AG04450 (cell line): ENCODE measurements at regions not wholly inside any gene's neighbourhood (a gene's known extent, or its start where the extent isn't known, plus 50 kb on each side); places are given as distances from the start of the nearest gene placed in this dataset.

ENCODE experiments used
- CTCF ChIA-PET: fragments of 300-600, 350-600 bp; formaldehyde crosslinking; extraction: SDS; loops from one replicate; lab custom pipeline; 2022; ENCODE audit warnings: antibody characterized with exemption, inconsistent platforms; lab: Charles Lee
- POLR2A ChIA-PET: fragments of 350-600 bp; formaldehyde crosslinking; extraction: SDS; loops from one replicate; lab custom pipeline; 2021; ENCODE audit warnings: antibody characterized with exemption, inconsistent platforms; lab: Yijun Ruan, JAX
- DNase-seq: peaks from one replicate; pipeline ENCODE4 v3.0.0-alpha.2; 2011; ENCODE audit warnings: low read depth, low spot score
- H3K27ac ChIP-seq: one replicate; pipeline ENCODE4 v1.5.1; 2012; ENCODE audit warnings: low read depth, low read length, control low read depth
- H3K27me3 ChIP-seq: one replicate; pipeline ENCODE4 v1.6.0; 2012; ENCODE audit warnings: low read length; ENCODE audit not compliant: control insufficient read depth, insufficient read depth
- H3K4me3 ChIP-seq: 2 replicates; pipeline ENCODE4 v1.5.1; 2011; ENCODE audit warnings: mild to moderate bottlenecking, low read depth, low read length, control low read depth
- H3K9me3 ChIP-seq: 2 replicates; pipeline ENCODE4 v1.5.1; 2012; ENCODE audit warnings: low read length; ENCODE audit not compliant: control insufficient read depth, insufficient read depth
- TF ChIP-seq, protein P1 (sequence below): IDR thresholded peaks from 2 replicates; pipeline ENCODE4 v1.5.1; 2011; ENCODE audit warnings: low read depth, low read length, control low read depth, inconsistent platforms

DNA sequence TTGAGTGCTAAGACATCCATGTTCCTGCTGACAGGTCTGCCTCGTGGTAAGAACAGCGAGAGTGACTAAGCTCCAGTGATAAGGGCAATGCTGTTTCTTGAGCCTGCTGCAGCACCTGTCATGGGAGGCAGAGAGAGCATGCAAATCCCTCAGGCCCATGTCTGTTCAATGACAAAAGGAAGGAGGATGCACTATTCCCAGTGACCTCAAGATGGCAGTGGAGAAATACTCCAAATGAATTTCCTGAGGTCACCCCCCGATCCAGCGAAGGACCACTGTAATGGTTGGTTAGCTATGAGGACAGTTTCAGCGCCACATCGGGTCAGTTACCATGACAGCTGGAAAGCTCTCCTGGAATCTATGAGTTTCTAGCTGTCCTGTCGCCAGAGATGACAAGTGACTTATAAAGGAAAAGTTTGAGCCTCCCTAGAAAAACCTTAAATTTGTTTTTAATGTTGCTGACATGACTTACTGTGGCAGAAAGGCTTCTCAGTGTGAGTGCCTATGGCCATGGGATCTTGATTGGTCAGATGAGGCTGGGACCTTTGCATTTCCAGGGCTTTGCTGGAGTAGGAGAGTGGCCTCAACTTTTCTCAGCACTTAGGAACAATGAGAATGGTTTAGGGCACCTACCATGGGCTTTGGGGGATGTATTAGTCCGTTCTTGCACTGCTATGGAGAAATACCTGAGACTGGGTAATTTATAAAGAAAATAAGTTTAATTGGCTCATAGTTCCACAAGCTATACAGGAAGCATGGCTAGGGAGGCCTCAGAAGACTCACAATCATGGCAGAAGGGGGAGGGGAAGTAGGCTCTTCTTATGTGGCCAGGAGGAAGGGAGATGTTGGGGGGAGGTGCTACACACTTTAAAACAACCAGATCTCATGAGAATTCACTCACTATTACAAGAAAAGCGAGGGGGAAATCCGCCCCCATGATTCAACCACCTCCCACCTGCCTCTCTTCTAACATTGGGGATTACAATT lies 88.0 kb upstream of the TMEM260 start:
- CTCF ChIA-PET: interaction anchor here (0.6 to 4.7 kb wide), 54 partner anchors 9 to 1580 kb away, joined by 3 to 102 read pairs (median 4); no protein-coding TSS in a partner anchor
- no peak overlapping the region for H3K27ac ChIP-seq
- H3K9me3 ChIP-seq: no peaks in the 10 kb centered on the region
- H3K4me3 ChIP-seq: no peak overlapping the region; the same call in 1 of the 2 replicates
- TF ChIP-seq, protein P1, sequence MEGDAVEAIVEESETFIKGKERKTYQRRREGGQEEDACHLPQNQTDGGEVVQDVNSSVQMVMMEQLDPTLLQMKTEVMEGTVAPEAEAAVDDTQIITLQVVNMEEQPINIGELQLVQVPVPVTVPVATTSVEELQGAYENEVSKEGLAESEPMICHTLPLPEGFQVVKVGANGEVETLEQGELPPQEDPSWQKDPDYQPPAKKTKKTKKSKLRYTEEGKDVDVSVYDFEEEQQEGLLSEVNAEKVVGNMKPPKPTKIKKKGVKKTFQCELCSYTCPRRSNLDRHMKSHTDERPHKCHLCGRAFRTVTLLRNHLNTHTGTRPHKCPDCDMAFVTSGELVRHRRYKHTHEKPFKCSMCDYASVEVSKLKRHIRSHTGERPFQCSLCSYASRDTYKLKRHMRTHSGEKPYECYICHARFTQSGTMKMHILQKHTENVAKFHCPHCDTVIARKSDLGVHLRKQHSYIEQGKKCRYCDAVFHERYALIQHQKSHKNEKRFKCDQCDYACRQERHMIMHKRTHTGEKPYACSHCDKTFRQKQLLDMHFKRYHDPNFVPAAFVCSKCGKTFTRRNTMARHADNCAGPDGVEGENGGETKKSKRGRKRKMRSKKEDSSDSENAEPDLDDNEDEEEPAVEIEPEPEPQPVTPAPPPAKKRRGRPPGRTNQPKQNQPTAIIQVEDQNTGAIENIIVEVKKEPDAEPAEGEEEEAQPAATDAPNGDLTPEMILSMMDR: peak; percentile 86
- no peaks in the 10 kb centered on the region for H3K27me3 ChIP-seq
- peak; percentile 16 for DNase-seq
- POLR2A ChIA-PET: no interaction called here

DNA sequence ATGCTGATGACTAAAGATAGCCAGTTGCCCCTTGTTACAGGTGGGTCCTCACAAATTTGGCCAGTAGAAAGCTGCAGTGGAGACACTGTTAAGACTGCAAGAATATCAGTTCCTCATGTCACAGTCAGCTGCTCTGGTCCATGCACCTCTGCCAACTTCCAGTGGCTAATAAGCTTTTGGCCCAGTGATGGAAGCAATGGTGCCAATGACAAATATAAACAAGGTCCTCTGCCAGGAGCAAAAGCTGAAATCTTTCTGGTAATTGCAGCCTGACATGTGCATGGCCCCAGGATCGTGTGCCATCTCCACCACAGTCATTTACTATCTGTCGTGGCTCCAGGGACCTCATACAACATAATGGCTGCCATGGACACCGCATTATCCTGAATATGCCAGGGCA lies 85.4 kb upstream of the TMEM260 start:
- no peak for DNase-seq
- POLR2A ChIA-PET: no interaction called here

DNA sequence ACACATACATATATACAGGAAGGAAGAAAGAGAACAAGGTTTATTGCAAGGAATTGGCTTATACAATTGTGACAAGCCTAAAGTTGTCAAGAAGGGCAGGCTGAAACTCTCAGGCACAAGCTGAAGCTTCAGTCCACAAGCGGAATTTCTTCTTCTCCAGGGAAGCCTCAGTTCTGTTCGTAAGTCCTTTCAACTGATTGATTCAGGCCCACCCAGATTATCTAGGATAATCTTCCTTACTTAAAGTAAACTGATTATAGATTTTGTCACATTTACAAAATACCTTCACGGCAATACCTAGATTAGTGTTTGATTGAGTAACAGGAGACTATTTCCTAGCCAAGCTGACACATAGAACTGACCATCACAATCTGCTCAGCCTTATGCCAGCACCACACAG lies 81.5 kb upstream of the TMEM260 start:
- DNase-seq: no peak
- Histone ChIP-seq H3K4me3 (no peak overlapping the region), H3K27ac (no peak overlapping the region), H3K9me3 (no peaks in the 10 kb centered on the region), H3K27me3 (no peaks in the 10 kb centered on the region)
- TF ChIP-seq, protein P1: no peak
- CTCF ChIA-PET: no interaction called here
- POLR2A ChIA-PET: no interaction called here

More for the DNA sequence above, 85.4 kb upstream of the TMEM260 start:
- H3K4me3 ChIP-seq: no peak overlapping the region
- no peaks in the 10 kb centered on the region for H3K27me3 ChIP-seq
- TF ChIP-seq, protein P1: no peak
- no peaks in the 10 kb centered on the region for H3K9me3 ChIP-seq
- CTCF ChIA-PET: interaction anchor here (1.0 to 1.8 kb wide), 3 partner anchors 800 to 824 kb away, joined by 4 read pairs; no protein-coding TSS in a partner anchor
- H3K27ac ChIP-seq: no peak overlapping the region

DNA sequence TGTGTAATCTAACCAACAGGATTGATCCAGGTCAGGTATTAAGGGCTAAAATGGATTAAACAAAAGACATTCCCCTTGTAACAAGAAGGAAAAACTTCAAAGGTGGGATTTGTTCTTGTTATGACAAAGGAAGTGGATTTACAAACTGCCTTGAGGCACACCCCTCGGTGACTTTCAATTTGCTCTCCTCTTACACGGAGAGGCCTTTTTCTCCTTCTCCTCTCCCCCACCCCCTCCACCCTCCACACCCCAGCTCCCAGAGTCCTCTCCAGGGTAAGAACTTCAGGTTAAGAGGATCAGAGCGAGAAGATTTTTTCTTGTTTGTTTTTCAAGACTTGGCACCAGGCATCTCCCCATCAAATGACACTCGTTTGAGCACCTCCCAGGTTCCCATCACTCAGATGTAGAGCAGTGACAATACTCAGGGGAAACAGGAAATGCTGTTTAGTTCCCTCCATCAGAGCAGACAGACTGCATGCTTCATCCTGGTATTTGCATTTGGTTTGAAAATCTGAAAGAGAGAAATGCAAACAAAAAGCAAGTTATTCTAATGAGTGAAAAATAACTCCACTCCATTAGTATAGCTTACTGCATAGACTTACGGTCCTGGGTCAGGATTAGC lies 77.6 kb upstream of the TMEM260 start:
- no peak for DNase-seq
- no peaks in the 10 kb centered on the region for H3K27me3 ChIP-seq
- no peak overlapping the region for H3K27ac ChIP-seq
- POLR2A ChIA-PET: no interaction called here
- H3K4me3 ChIP-seq: no peak overlapping the region
- no peaks in the 10 kb centered on the region for H3K9me3 ChIP-seq
- TF ChIP-seq, protein P1: no peak
- CTCF ChIA-PET: interaction anchor here (1.2 kb wide), 1 partner anchor 11 kb away, joined by 9 read pairs; no protein-coding TSS in a partner anchor

DNA sequence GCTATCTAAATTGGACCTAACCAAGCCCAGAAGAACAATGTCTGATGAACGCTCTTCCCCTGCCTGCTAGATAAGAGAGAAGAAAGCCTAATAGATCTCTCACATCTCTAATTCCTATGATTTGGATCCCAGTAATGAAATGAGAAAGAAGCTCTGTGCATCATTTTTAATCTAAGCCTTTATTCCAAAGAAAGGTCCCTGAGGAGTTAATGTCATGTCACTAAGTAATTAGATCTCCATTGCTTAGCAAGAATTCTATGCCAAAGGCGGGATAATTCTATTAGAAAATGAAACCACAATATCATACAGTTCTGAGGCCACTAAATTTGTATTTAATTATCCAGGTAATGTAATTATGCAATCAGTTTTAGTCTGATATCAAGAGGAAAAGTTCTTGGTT lies 74.2 kb upstream of the TMEM260 start:
- CTCF ChIA-PET: no interaction called here

More for the DNA sequence above, 74.2 kb upstream of the TMEM260 start:
- DNase-seq: no peak
- no peak overlapping the region for H3K27ac ChIP-seq
- POLR2A ChIA-PET: no interaction called here
- TF ChIP-seq, protein P1: no peak
- H3K9me3 ChIP-seq: no peaks in the 10 kb centered on the region
- no peak overlapping the region for H3K4me3 ChIP-seq
- no peaks in the 10 kb centered on the region for H3K27me3 ChIP-seq
